HCT116 (cell line): ENCODE measurements at regions not wholly inside any gene's neighbourhood (a gene's known extent, or its start where the extent isn't known, plus 50 kb on each side); places are given as distances from the start of the nearest gene placed in this dataset.

Source experiments
- ATAC-seq: fragments of 200-7000 bp; cut with Tn5 transposase; 2 replicates; pipeline ENCODE4 v1.9.1; 2020; ENCODE audit warnings: mild to moderate bottlenecking, moderate library complexity
- BruUV-seq: library from RNA; stranded (reverse); fragments of 400-500 nt; replicated peaks from 2 replicates; lab custom pipeline; 2021; lab: Mats Ljungman, UMichigan
- CTCF ChIA-PET: fragments of 300-600 bp; sonication (Branson Sonifier 250); formaldehyde crosslinking; loops from one replicate; lab custom pipeline; 2021; ENCODE audit warnings: antibody characterized with exemption; lab: Charles Lee
- POLR2A ChIA-PET: fragments of 300-600, 350-600 bp; sonication (Branson Sonifier 250); formaldehyde crosslinking; loops from one replicate; lab custom pipeline; 2021; ENCODE audit warnings: antibody characterized with exemption; lab: Charles Lee
- RAD21 ChIA-PET, 2 experiments: fragments of 300-600 bp; sonication (Branson Sonifier 250); formaldehyde crosslinking; loops; one replicate each; lab custom pipeline; 2023; ENCODE audit warnings: low total read pairs in 2 of 2; ENCODE audit not compliant: uncharacterized antibody in 2 of 2, unreplicated experiment in 2 of 2, low non-redundant PET in 1 of 2; lab: Charles Lee
- DNase-seq: peaks from one replicate; pipeline ENCODE4 v3.0.0-alpha.2; 2010; ENCODE audit warnings: low read depth, low spot score
- H2AFZ ChIP-seq: fragments of 200-600 bp; shearing (Covaris generic), sonication (generic); 2 replicates; pipeline ENCODE4 v1.6.1; 2017; ENCODE audit warnings: low read depth, mixed run types, mixed read lengths, antibody characterized with exemption, low read length; ENCODE audit not compliant: poor library complexity, severe bottlenecking
- H3K27ac ChIP-seq: 2 replicates; pipeline ENCODE4 v1.5.1; 2012; ENCODE audit warnings: low read depth, low read length
- H3K27me3 ChIP-seq: fragments of 200-600 bp; sonication (generic); 2 replicates; pipeline ENCODE4 v1.6.1; 2016; ENCODE audit warnings: mixed run types, low read length, mixed read lengths; ENCODE audit not compliant: insufficient read depth
- H3K36me3 ChIP-seq, 2 experiments: fragments of 200-500 bp in 1 of 2; fragments of 200-600 bp in 1 of 2; sonication (Bioruptor generic) in 1 of 2; sonication (generic) in 1 of 2; 2 replicates each; pipeline versions ENCODE4 v1.5.1 to v1.6.1; 2014 to 2016; ENCODE audit warnings: low read length in 2 of 2, inconsistent platforms in 1 of 2, mixed read lengths in 1 of 2, mixed run types in 1 of 2; ENCODE audit not compliant: insufficient read depth in 2 of 2, control insufficient read depth in 1 of 2
- H3K4me1 ChIP-seq, 2 experiments: fragments of 200-600 bp in 1 of 2; sonication (generic) in 1 of 2; 2 replicates each; pipeline versions ENCODE4 v1.5.1 to v1.6.1; 2012 to 2017; ENCODE audit warnings: low read length in 2 of 2, inconsistent platforms in 1 of 2, mild to moderate bottlenecking in 1 of 2, mixed read lengths in 1 of 2, mixed run types in 1 of 2, moderate library complexity in 1 of 2; ENCODE audit not compliant: insufficient read depth in 2 of 2, control insufficient read depth in 1 of 2
- H3K4me2 ChIP-seq: fragments of 200-600 bp; sonication (generic); 2 replicates; pipeline ENCODE4 v1.6.1; 2017; ENCODE audit warnings: mixed run types, low read length, mixed read lengths
- H3K4me3 ChIP-seq, 2 experiments: fragments of 200-600 bp in 1 of 2; sonication (generic) in 1 of 2; replicated peaks in 1 of 2; 2 replicates each; pipeline ENCODE4 v1.5.1; 2011 to 2016; ENCODE audit warnings: low read length in 2 of 2, control low read depth in 1 of 2, low read depth in 1 of 2, mild to moderate bottlenecking in 1 of 2, mixed read lengths in 1 of 2, mixed run types in 1 of 2
- H3K79me2 ChIP-seq: fragments of 200-600 bp; sonication (generic); 2 replicates; pipeline ENCODE4 v1.6.1; 2017; ENCODE audit warnings: mild to moderate bottlenecking, mixed run types, low read length, moderate library complexity, mixed read lengths; ENCODE audit not compliant: insufficient read depth
- H3K9ac ChIP-seq: fragments of 200-600 bp; sonication (generic); 2 replicates; pipeline ENCODE4 v1.6.1; 2016; ENCODE audit warnings: low read length, mixed read lengths
- H3K9me2 ChIP-seq: fragments of 200-600 bp; sonication (generic), shearing (Covaris generic); 2 replicates; pipeline ENCODE4 v1.6.1; 2017; ENCODE audit warnings: mixed run types, mild to moderate bottlenecking, moderate library complexity; ENCODE audit not compliant: insufficient read depth
- H3K9me3 ChIP-seq, 2 experiments: fragments of 200-500 bp in 1 of 2; fragments of 200-600 bp in 1 of 2; sonication (Bioruptor generic) in 1 of 2; sonication (generic) in 1 of 2; 2 replicates each; pipeline ENCODE4 v1.6.1; 2014 to 2017; ENCODE audit warnings: low read length in 2 of 2, mixed read lengths in 2 of 2, inconsistent platforms in 1 of 2, low read depth in 1 of 2, mild to moderate bottlenecking in 1 of 2, mixed run types in 1 of 2, moderate library complexity in 1 of 2; ENCODE audit not compliant: control insufficient read depth in 1 of 2, insufficient read depth in 1 of 2
- H4K20me1 ChIP-seq: fragments of 200-600 bp; sonication (generic), shearing (Covaris generic); 2 replicates; pipeline ENCODE4 v1.6.1; 2017; ENCODE audit warnings: mixed run types, mild to moderate bottlenecking, moderate library complexity; ENCODE audit not compliant: insufficient read depth
- ATF3 ChIP-seq: IDR thresholded peaks from 2 replicates; pipeline ENCODE4 v1.6.1; 2012
- CTCF ChIP-seq, 3 experiments: fragments of 200-600 bp in 1 of 3; sonication (generic) in 1 of 3; IDR thresholded peaks in 2 of 3; conservative IDR thresholded peaks in 1 of 3; 2 replicates each; pipeline ENCODE4 v1.5.1; 2012 to 2017; ENCODE audit warnings: low read depth in 2 of 3, low read length in 2 of 3, antibody characterized with exemption in 1 of 3, borderline replicate concordance in 1 of 3, control low read depth in 1 of 3, mild to moderate bottlenecking in 1 of 3, mixed read lengths in 1 of 3, mixed run types in 1 of 3, moderate library complexity in 1 of 3; ENCODE audit not compliant: insufficient read depth in 1 of 3
- EGR1 ChIP-seq: IDR thresholded peaks from 2 replicates; pipeline ENCODE4 v1.6.1; 2012; ENCODE audit warnings: low read depth
- FOSL1 ChIP-seq: IDR thresholded peaks from 2 replicates; pipeline ENCODE4 v1.6.1; 2012; ENCODE audit warnings: low read depth
- RAD21 ChIP-seq: IDR thresholded peaks from 2 replicates; pipeline ENCODE4 v1.6.1; 2012; ENCODE audit warnings: low read depth, mild to moderate bottlenecking
- REST ChIP-seq: IDR thresholded peaks from 2 replicates; pipeline ENCODE4 v1.6.1; 2012; ENCODE audit warnings: low read depth
- SRF ChIP-seq: IDR thresholded peaks from 2 replicates; pipeline ENCODE4 v1.6.1; 2012; ENCODE audit warnings: low read depth
- YY1 ChIP-seq: IDR thresholded peaks from 2 replicates; pipeline ENCODE4 v1.6.1; 2011; ENCODE audit warnings: low read length, low read depth, moderate library complexity, mild to moderate bottlenecking; ENCODE audit not compliant: insufficient replicate concordance; ENCODE audit errors: extremely low read depth
- ZBTB33 ChIP-seq: IDR thresholded peaks from 2 replicates; pipeline ENCODE4 v1.6.1; 2011; ENCODE audit warnings: mild to moderate bottlenecking, low read length, moderate library complexity; ENCODE audit not compliant: insufficient replicate concordance; ENCODE audit errors: extremely low read depth
- ZNF274 ChIP-seq: fragments of 200-500 bp; sonication (Bioruptor generic); IDR thresholded peaks from 2 replicates; pipeline ENCODE4 v1.6.1; 2014; ENCODE audit warnings: mild to moderate bottlenecking, low read depth, low read length, inconsistent platforms
- intact Hi-C: fragments of 100-400 bp; cut with micrococcal nuclease; formaldehyde crosslinking; loops from 2 replicates; pipeline ENCODE4 v1.10.0; 2022

GRCh38 chr13:29710511-29710910 is 115.0 kb upstream of the SLC7A1 start:
- no peaks in the 10 kb centered on the region for H3K9me2 ChIP-seq
- peaks cover 11% of the 10 kb centered on the region; the same call in 1 of the 2 replicates for H3K27me3 ChIP-seq
- ChIA-PET CTCF (interaction anchor here (1.5 kb wide), 1 partner anchor 202 kb away, joined by 5 read pairs; no protein-coding TSS in a partner anchor), RAD21 (no interaction called here), POLR2A (no interaction called here)
- no peaks in the 10 kb centered on the region for H3K36me3 ChIP-seq
- ATAC-seq, result no peak
- H3K27ac ChIP-seq, result no peak overlapping the region
- H3K4me3 ChIP-seq, result no peak overlapping the region
- DNase-seq, result no peak
- H3K4me2 ChIP-seq, result no peak overlapping the region
- H4K20me1 ChIP-seq, result no peaks in the 10 kb centered on the region
- no peak for TF ChIP-seq FOSL1
- no peak for TF ChIP-seq ZNF274
- no peak for TF ChIP-seq ATF3
- TF ChIP-seq EGR1, result no peak
- TF ChIP-seq RAD21, result no peak
- no peak for TF ChIP-seq YY1
- TF ChIP-seq SRF, result no peak
- TF ChIP-seq CTCF (IDR thresholded peaks at IDR 0.05 in 2 of 3, conservative IDR thresholded peaks at IDR 0.05 in 1 of 3; ENCODE audit: borderline replicate concordance in 1 of 3, insufficient read depth in 1 of 3, low read depth in 2 of 3, low read length in 2 of 3), result no peak
- TF ChIP-seq ZBTB33, result no peak
- TF ChIP-seq REST, result no peak
- BruUV-seq, result no TSS peak
- no peak overlapping the region for H2AFZ ChIP-seq
- no peaks in the 10 kb centered on the region for H3K79me2 ChIP-seq
- no peaks in the 10 kb centered on the region for H3K4me1 ChIP-seq
- peaks cover 0 to 5% of the 10 kb centered on the region in 2 experiments; a peak in 1 of 4 replicates for H3K9me3 ChIP-seq
- H3K9ac ChIP-seq, result no peak overlapping the region
- intact Hi-C loops, result no loop called here
